ENCODE measurements at regions not wholly inside any gene's neighbourhood (a gene's known extent, or its start where the extent isn't known, plus 50 kb on each side); places are given as distances from the start of the nearest gene placed in this dataset.

GRCh38 chr4:187541666-187542065, 453.9 kb upstream of the ZFP42 start:
- DNase-seq, result no peak

GRCh38 chr4:187544461-187545053, 451.0 kb upstream of the ZFP42 start:
- DNase-seq, result no peak

GRCh38 chr4:187547316-187547715, 448.3 kb upstream of the ZFP42 start:
- no peak for DNase-seq

GRCh38 chr4:187550256-187550950, 445.2 kb upstream of the ZFP42 start:
- DNase-seq, result no peak

DNA sequence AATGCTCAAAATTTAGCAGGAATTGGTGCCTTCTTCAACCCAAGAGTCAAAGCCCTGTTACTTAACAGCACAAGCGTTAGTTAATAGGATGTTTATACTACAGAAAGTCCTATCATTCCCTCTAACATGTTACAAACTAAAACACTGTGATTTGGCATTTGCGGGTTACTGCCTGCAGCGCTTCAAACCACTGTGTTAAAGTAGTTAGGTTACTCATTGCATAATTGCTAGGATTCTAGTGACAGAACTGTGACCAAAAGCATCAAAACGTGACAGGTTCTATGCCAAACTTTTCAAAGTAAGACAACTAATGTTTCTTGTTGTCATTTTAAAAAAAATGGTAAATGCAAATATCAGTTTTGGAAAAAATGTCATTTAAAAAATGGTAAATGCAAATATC, 442.8 kb upstream of the ZFP42 start:
- no peak for DNase-seq

DNA sequence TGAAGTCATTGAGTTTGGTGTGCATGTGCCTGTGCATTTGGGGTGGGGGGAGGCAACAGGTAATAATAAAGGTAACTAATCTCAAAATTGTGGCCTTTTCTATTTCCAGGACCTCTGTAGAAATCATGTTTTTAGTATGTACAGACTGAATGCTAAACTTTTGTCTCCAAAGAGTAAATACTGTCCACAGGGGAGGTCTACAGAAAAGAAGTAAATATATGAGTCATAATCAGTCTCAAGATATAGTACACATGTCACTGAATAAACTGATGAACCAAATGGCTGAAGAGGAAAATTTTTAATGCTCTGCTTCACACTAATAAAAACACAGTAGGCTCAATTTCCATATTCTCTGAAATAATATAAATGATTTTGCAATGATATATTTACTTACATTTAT, 440.4 kb upstream of the ZFP42 start:
- DNase-seq, result no peak

DNA sequence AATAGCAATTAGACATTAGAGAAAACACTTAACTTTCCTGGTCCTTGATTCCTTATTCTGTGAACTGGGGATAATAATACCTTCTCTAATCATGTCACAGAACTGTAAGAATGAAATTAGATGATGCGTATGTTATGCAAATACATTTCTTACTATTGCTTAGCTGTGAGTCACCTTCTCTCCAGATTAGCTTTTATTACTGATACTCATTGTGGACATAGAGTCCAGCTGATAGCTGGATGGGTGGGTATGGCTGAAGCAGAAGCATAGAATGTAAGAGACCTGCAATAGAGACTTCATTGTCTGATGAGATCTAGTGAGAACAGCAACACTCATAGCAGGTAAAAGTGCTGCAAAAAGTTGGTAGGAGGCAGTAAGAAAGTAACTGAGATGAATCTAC, 437.2 kb upstream of the ZFP42 start:
- DNase-seq, result no peak

- DNase-seq, result no peak
These were observed 433.2 kb upstream of the ZFP42 start for GRCh38 chr4:187562345-187562744.

DNA sequence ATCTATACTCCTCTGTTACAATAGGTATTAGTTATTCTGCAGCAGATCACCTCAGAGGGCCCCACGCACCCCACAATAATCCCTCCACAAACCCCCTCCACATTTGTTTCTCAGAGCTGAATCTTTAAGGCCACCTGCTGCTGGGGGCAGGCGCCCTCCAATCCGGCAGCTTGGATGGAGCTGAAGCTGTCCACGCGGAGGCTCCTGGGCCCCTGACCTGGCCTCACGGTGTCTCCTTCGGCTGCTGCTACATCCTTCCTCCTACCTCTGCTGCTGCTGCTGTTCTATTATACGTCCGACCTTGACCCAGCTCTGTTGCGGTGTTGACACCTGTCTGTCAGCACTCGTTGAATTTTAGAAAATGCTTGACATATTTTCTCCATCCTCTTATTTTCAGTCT, 430.2 kb upstream of the ZFP42 start:
- DNase-seq, result no peak

DNA sequence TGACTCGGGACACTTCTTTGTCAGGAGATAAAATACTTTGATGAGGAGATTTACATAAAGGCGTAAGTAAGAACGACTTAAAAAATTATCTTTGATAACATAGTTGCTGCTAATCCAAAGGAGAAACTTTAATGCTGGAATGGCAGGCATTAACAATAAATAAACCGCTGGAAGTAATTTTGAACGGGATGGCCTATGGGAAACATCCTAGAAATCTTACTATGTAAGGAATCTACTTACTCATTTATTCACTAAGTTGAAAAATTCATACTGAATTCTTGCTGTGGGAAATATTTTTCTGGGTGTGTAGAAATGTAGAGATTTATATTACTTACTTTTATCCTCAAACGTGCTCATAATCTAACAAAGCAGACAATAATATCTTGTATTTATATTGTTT, 425.7 kb upstream of the ZFP42 start:
- no peak for DNase-seq

DNA sequence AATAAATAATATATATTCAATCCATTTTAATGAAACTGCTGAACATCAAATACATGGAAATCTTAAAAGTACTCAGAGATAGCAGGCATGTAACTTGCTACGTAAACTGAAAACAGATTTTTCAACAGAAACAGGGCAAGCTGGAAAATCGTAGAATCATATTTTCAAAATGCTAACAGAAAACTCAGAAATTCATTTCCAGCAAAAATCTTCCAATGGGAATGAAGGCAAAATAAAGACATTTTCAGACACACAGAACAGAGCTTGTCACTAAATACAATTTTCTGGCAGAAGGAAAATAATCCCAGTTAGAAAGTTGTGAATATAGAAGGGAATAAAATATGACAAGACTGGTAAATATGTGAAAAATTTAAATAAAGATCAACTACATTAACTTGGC, 419.9 kb upstream of the ZFP42 start:
- no peak for DNase-seq

DNA sequence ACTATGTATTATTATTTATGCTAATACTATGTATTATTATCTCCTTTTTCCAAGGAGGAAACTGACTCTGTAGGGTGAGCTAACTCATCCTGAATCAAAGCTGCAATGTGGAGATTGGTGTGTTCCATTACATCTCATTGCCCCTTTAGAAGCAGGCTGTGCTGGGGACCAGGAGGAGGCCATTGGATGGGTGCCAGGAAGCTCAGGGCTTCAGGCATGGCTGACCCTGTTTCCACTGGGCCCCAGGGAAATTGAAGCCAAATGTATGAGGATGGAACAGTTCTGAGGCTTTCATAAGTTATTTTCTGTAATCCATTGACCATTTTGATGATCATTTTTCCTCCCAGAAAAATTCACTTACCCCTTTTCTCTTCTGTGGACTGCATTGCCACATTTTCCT, 418.8 kb upstream of the ZFP42 start:
- no peak for DNase-seq

DNA sequence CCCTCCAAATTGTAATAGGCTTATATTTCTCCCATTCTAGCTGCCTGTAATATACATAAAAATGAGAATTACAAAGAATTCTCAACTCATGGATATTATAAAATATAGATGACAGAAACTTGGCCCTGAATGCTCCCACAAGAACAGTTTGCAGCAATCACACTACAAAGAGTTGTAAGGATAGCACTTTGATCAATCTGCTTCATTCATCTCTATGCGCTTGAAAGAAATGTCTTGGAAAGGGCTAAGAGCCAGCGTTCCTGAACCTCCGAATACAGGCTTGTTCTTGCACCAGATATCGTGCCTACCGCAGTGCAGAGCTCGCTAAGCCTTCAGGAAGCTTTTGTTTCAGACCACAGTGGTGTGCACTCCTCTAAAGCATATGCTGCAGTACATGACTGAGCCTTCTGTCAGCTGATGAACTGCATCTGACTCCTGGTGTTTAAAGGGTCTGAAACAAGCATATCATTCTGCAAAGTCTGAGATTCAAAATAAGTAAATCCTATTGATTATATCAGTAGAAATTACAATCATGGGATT, 417.6 kb upstream of the ZFP42 start:
- no peak for DNase-seq

DNA sequence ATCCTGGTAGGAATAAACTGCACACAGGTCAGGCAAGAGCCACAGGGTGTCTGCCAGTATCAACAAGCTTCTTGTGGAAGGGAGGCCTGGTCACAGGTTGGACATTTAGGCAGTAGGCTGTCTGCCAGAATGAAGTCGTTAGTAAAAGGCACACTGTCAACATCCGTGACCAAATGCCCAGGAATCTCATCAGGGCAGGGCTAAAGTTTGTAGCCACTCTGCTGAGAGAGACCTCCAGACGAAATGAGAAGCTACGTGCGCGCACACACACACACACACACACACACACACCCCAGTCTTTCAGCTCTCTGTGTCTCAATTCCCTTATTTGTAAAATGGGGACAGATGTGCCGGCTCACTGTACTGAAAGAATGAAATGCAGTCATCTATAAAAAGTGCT, 408.7 kb upstream of the ZFP42 start:
- no peak for DNase-seq

DNA sequence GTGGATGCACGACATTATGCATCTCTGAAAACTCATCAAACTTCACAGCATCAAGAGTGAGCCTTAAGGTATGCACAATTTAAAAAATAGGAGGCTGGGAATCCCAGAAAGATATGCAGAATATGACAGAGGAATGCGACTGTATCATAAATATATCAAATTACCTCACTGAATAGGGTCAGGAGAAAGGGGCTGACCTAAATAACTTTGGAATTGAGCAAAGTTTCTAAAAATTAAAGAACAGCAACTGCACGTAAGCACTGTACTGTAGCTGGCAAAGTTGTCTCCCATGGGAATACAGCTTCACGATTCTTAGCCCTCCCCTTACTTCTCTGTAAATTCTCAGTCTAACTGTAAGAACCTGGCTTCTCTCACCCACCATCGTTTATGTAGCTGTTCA, 397.4 kb upstream of the ZFP42 start:
- DNase-seq, result no peak

DNA sequence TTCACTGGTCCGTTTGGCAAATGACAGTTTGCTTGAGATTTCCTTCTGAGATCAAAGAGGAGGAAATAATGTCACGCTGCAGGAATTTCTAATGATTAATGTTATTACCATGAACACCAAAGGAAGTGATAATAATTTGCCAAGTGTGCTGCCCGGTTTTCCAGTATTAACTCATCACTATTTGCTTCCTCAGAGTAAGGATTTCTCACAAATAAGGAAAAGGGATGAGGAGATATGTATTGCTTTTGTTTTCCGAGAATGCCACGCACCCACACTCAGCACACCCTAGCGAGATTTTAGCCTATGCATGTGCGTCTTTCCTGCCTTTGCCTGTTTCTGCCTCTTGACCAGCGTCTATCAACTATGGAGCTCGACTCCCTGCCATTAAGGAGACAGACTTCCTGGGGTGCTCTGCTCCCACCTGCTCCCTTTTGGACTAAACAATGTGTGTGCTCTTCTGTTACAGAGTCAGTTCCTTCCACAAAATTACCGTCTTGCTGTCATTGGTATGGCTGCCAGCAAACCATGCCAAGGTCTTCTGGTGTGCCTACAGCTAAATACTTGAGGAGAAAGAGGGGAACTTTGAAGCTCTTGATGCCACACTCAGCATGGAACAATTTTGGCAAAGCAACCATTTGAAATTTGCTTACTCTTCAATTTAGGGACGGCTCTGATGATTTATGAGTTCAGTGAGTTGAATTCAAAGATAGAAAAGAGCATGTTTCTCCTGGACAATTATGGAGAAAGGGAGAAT, 393.1 kb upstream of the ZFP42 start:
- DNase-seq, result no peak

GRCh38 chr4:187603093-187604025, 392.2 kb upstream of the ZFP42 start:
- DNase-seq, result no peak

DNA sequence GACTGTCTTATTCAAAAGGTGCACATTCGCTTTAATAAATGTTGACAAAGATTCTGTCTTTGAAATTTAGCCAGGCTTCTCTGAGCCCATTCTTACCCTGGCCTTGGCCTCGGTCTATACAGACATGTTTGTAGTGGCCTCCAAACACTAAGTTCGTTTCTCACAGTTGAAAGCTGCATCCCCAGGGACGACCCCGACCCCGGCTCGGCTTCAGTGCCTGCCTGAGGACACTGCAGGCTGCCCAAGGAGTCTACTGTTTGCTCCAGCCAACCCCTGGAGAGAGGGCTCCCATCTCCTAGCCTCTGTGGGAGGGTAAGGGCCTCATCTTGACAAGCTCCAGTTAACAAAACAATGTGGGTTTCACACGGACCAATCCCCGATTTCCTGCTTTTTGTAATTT, 390.6 kb upstream of the ZFP42 start:
- no peak for DNase-seq

DNA sequence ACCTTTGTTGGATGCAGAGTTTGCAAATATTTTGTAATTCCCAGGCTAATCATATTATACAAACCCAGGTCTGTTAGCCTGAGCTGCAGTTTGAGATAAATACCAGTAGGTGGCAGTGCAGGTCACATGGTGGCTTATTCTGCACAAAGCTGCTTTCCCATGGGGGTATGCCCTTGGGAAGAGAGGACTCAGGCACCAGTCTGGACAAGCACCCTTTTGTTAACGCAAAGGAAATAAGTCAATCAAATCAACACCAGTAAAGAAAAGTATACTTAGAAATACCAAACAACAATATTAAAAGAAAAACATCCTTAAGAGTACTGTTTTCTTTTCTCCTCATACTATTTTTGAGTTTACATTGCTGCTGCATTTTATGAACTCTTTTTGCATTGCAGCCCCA, 389.0 kb upstream of the ZFP42 start:
- DNase-seq, result peak; percentile 28

DNA sequence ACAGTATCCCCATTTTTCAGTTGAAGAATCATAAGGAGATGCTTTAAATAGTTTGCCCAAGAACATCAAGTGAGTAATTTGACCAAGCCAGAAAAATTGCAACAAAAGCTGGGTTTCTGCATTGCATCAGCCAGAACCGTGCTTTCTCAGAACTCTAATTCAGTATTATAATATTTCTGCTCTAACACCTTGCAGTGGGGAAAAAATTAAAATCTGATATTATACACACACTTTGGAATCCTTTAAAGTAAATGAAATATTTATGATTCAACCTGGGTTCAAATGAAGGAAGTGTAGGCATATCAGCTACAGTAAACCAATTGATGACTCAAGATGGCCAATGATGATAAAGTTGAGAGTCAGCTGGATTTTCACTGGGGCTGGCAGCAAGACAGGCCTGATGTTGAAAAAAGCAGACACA, 387.6 kb upstream of the ZFP42 start:
- no peak for DNase-seq

GRCh38 chr4:187612301-187612700, 383.3 kb upstream of the ZFP42 start:
- no peak for DNase-seq

- no peak for DNase-seq
These were observed 382.3 kb upstream of the ZFP42 start for GRCh38 chr4:187613089-187613839.
